RPMI7951 (cell line): ENCODE measurements at regions not wholly inside any gene's neighbourhood (a gene's known extent, or its start where the extent isn't known, plus 50 kb on each side); places are given as distances from the start of the nearest gene placed in this dataset.

Experiments
- DNase-seq: peaks from one replicate; pipeline ENCODE4 v3.0.0-alpha.2; 2012; ENCODE audit warnings: low read depth

- DNase-seq: peak; percentile 2
Observed at GRCh38 chr4:119748853-119749252, 120.2 kb upstream of the PDE5A start.

GRCh38 chr4:119746951-119747350 lies 118.3 kb upstream of the PDE5A start:
- DNase-seq: no peak

- DNase-seq: no peak
Observed at GRCh38 chr4:119745351-119745750, 116.7 kb upstream of the PDE5A start.

- no peak for DNase-seq
Observed at GRCh38 chr4:119744580-119744979, 116.0 kb upstream of the PDE5A start.

- no peak for DNase-seq
Observed at GRCh38 chr4:119743644-119744043, 115.0 kb upstream of the PDE5A start.

- no peak for DNase-seq
Observed at GRCh38 chr4:119739796-119740195, 111.2 kb upstream of the PDE5A start.

GRCh38 chr4:119738901-119739300 lies 110.3 kb upstream of the PDE5A start:
- DNase-seq: no peak

- no peak for DNase-seq
Observed at GRCh38 chr4:119736559-119736958, 108.0 kb upstream of the PDE5A start.

GRCh38 chr4:119735165-119735651 lies 106.6 kb upstream of the PDE5A start:
- peak; percentile 11 for DNase-seq

- DNase-seq: no peak
Observed at GRCh38 chr4:119733431-119733830, 104.8 kb upstream of the PDE5A start.

- no peak for DNase-seq
Observed at GRCh38 chr4:119731778-119732177, 103.2 kb upstream of the PDE5A start.

GRCh38 chr4:119731146-119731742 lies 102.6 kb upstream of the PDE5A start:
- no peak for DNase-seq

GRCh38 chr4:119730671-119730950 lies 102.0 kb upstream of the PDE5A start:
- no peak for DNase-seq

GRCh38 chr4:119729835-119730670 lies 101.4 kb upstream of the PDE5A start:
- peak; percentile 13 for DNase-seq

GRCh38 chr4:119728692-119729593 lies 100.3 kb upstream of the PDE5A start:
- no peak for DNase-seq

- DNase-seq: no peak
Observed at GRCh38 chr4:119728185-119728584, 99.6 kb upstream of the PDE5A start.

- DNase-seq: no peak
Observed at GRCh38 chr4:119726505-119726904, 97.9 kb upstream of the PDE5A start.

GRCh38 chr4:119725688-119726330 lies 97.2 kb upstream of the PDE5A start:
- DNase-seq: no peak

GRCh38 chr4:119725011-119725410 lies 96.4 kb upstream of the PDE5A start:
- no peak for DNase-seq

- DNase-seq: no peak
Observed at GRCh38 chr4:119722670-119723069, 94.1 kb upstream of the PDE5A start.

GRCh38 chr4:119721878-119722277 lies 93.3 kb upstream of the PDE5A start:
- DNase-seq: no peak
